CD14-positive monocyte (primary cell): ENCODE measurements at regions not wholly inside any gene's neighbourhood (a gene's known extent, or its start where the extent isn't known, plus 50 kb on each side); places are given as distances from the start of the nearest gene placed in this dataset.

Source experiments
- DNase-seq, 3 donors: peaks; one replicate each; pipeline ENCODE4 v3.0.0-alpha.2; 2011 to 2022
- H2AFZ ChIP-seq: 2 replicates; pipeline ENCODE4 v1.6.0; 2012; ENCODE audit warnings: mild to moderate bottlenecking, low read depth, low read length, inconsistent platforms; ENCODE audit not compliant: insufficient read depth, poor library complexity, severe bottlenecking
- H3K27ac ChIP-seq, 2 donors: 1 replicate in 1 of 2; 2 replicates in 1 of 2; pipeline ENCODE4 v1.5.1; 2012 to 2013; ENCODE audit warnings: low read length in 2 of 2, control low read depth in 1 of 2, inconsistent platforms in 1 of 2, low read depth in 1 of 2, mild to moderate bottlenecking in 1 of 2
- H3K27me3 ChIP-seq, 2 donors: one replicate each; pipeline versions ENCODE4 v1.6.0 to v1.6.1; 2011 to 2013; ENCODE audit warnings: low read length in 2 of 2; ENCODE audit not compliant: control insufficient read depth in 2 of 2, insufficient read depth in 2 of 2
- H3K36me3 ChIP-seq, 2 donors: replicated peaks in 1 of 2; 1 replicate in 1 of 2; 2 replicates in 1 of 2; pipeline versions ENCODE4 v1.5.1 to v1.6.1; 2012 to 2013; ENCODE audit warnings: low read length in 2 of 2, control low read depth in 1 of 2, inconsistent platforms in 1 of 2, mild to moderate bottlenecking in 1 of 2; ENCODE audit not compliant: insufficient read depth in 2 of 2, control insufficient read depth in 1 of 2
- H3K4me1 ChIP-seq, 2 donors: 1 replicate in 1 of 2; 2 replicates in 1 of 2; pipeline versions ENCODE4 v1.5.1 to v1.6.1; 2012 to 2013; ENCODE audit warnings: low read length in 2 of 2, control low read depth in 1 of 2, inconsistent platforms in 1 of 2, mild to moderate bottlenecking in 1 of 2, moderate library complexity in 1 of 2; ENCODE audit not compliant: insufficient read depth in 2 of 2, control insufficient read depth in 1 of 2
- H3K4me2 ChIP-seq: replicated peaks from 2 replicates; pipeline ENCODE3; 2012; ENCODE audit warnings: low read length, moderate library complexity, mild to moderate bottlenecking; ENCODE audit not compliant: poor library complexity, severe bottlenecking; ENCODE audit errors: extremely low read depth
- H3K4me3 ChIP-seq, 3 experiments: fragments of 200-600 bp in 1 of 3; sonication (generic) in 1 of 3; replicated peaks in 1 of 3; 1 replicate in 2 of 3; 2 replicates in 1 of 3; pipeline ENCODE4 v1.5.1; 2011 to 2013; ENCODE audit warnings: low read length in 3 of 3, mild to moderate bottlenecking in 3 of 3, control low read depth in 2 of 3, low read depth in 2 of 3, inconsistent platforms in 1 of 3, moderate library complexity in 1 of 3
- H3K79me2 ChIP-seq: 2 replicates; pipeline ENCODE4 v1.6.0; 2012; ENCODE audit warnings: mild to moderate bottlenecking, control low read depth, inconsistent platforms, low read length, moderate library complexity; ENCODE audit not compliant: insufficient read depth
- H3K9ac ChIP-seq: 2 replicates; pipeline ENCODE4 v1.6.0; 2017; ENCODE audit warnings: low read length, mild to moderate bottlenecking; ENCODE audit not compliant: insufficient read depth, poor library complexity, severe bottlenecking
- H3K9me3 ChIP-seq, 2 donors: replicated peaks in 1 of 2; 1 replicate in 1 of 2; 2 replicates in 1 of 2; pipeline versions ENCODE4 v1.5.1 to v1.6.1; 2012 to 2013; ENCODE audit warnings: low read length in 2 of 2, control low read depth in 1 of 2; ENCODE audit not compliant: control insufficient read depth in 1 of 2, insufficient read depth in 1 of 2
- H4K20me1 ChIP-seq: 2 replicates; pipeline ENCODE4 v1.6.0; 2012; ENCODE audit warnings: mild to moderate bottlenecking, low read length, control low read depth, moderate library complexity; ENCODE audit not compliant: insufficient read depth
- H3K27ac Mint-ChIP-seq, 7 donors: one replicate each; pipeline ENCODE4 v1.8.0; 2020; ENCODE audit warnings: mild to moderate bottlenecking in 7 of 7, mixed read lengths in 7 of 7, moderate library complexity in 6 of 7, inconsistent platforms in 2 of 7
- H3K27me3 Mint-ChIP-seq, 3 donors: one replicate each; pipeline ENCODE4 v1.8.0; 2021 to 2022; ENCODE audit warnings: low read depth in 3 of 3, mild to moderate bottlenecking in 3 of 3, mixed read lengths in 3 of 3, moderate library complexity in 3 of 3, inconsistent platforms in 1 of 3
- H3K36me3 Mint-ChIP-seq, 2 donors: one replicate each; pipeline ENCODE4 v1.8.0; 2020; ENCODE audit warnings: mixed read lengths in 2 of 2, inconsistent platforms in 1 of 2, mild to moderate bottlenecking in 1 of 2
- H3K4me1 Mint-ChIP-seq: one replicate; pipeline ENCODE4 v1.8.0; 2020; ENCODE audit warnings: mild to moderate bottlenecking, mixed read lengths
- H3K4me3 Mint-ChIP-seq, 2 donors: one replicate each; pipeline ENCODE4 v1.8.0; 2020; ENCODE audit warnings: mild to moderate bottlenecking in 2 of 2, mixed read lengths in 2 of 2, moderate library complexity in 1 of 2
- H3K9me3 Mint-ChIP-seq, 7 donors: one replicate each; pipeline ENCODE4 v1.8.0; 2020 to 2022; ENCODE audit warnings: mixed read lengths in 7 of 7, mild to moderate bottlenecking in 6 of 7, moderate library complexity in 6 of 7, inconsistent platforms in 2 of 7
- WGBS: methylation state at CpG from one replicate; pipeline ENCODE4 v1.1.5; 2013; ENCODE audit warnings: missing lambda C conversion rate; ENCODE audit not compliant: insufficient coverage; 5-methylcytosine and 5-hydroxymethylcytosine counted together
- intact Hi-C, 2 donors: fragments of 100-400 bp; cut with micrococcal nuclease; formaldehyde crosslinking; loops; one replicate each; pipeline versions ENCODE4 v1.15.0 to v1.15.1; 2023
- TF ChIP-seq, protein P1 (sequence below): fragments of 200-600 bp; IDR thresholded peaks from one replicate; pipeline ENCODE4 v1.8.0; 2022; ENCODE audit warnings: antibody characterized with exemption, mild to moderate bottlenecking

DNA sequence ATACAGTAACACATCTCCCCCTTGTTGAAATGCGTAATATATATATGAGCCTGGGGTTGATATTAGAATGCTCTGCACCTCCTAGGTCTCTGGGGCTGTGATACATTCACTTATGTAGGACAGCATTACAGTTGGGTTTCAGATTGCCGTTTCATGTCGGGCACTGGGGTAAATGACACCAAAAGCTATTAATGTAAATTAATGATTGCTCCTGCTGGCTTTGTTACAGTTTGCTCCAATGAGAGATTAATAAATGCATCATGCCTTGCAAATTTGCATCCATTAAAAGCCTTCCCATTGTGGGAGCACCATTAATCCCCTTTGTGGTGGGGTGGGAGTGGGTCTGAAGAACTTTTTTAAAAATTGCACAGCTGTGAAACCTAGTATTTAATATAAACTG lies 584.4 kb upstream of the EEF2KMT start:
- DNase-seq: no peak
- Histone ChIP-seq H3K27ac (no peak overlapping the region), H3K27me3 (no peaks in the 10 kb centered on the region), H4K20me1 (no peaks in the 10 kb centered on the region), H3K4me2 (no peak overlapping the region), H3K9me3 (no peaks in the 10 kb centered on the region), H3K36me3 (no peaks in the 10 kb centered on the region), H3K4me1 (no peaks in the 10 kb centered on the region), H3K79me2 (no peaks in the 10 kb centered on the region), H3K9ac (no peak overlapping the region), H2AFZ (no peak overlapping the region), H3K4me3 (no peak overlapping the region)
- intact Hi-C loops: no loop called here
- no peak overlapping the region for H3K27ac Mint-ChIP-seq
- H3K27me3 Mint-ChIP-seq: peaks cover 0 to 2% (median 0%) of the 10 kb centered on the region in 3 donors
- no peaks in the 10 kb centered on the region for H3K36me3 Mint-ChIP-seq
- H3K4me3 Mint-ChIP-seq: no peak overlapping the region
- 100% methylated on average over 2 of the region's 3 CpGs for WGBS
- peaks cover 0 to 5% (median 3%) of the 10 kb centered on the region in 7 donors for H3K9me3 Mint-ChIP-seq
- H3K4me1 Mint-ChIP-seq: no peaks in the 10 kb centered on the region
- TF ChIP-seq, protein P1, sequence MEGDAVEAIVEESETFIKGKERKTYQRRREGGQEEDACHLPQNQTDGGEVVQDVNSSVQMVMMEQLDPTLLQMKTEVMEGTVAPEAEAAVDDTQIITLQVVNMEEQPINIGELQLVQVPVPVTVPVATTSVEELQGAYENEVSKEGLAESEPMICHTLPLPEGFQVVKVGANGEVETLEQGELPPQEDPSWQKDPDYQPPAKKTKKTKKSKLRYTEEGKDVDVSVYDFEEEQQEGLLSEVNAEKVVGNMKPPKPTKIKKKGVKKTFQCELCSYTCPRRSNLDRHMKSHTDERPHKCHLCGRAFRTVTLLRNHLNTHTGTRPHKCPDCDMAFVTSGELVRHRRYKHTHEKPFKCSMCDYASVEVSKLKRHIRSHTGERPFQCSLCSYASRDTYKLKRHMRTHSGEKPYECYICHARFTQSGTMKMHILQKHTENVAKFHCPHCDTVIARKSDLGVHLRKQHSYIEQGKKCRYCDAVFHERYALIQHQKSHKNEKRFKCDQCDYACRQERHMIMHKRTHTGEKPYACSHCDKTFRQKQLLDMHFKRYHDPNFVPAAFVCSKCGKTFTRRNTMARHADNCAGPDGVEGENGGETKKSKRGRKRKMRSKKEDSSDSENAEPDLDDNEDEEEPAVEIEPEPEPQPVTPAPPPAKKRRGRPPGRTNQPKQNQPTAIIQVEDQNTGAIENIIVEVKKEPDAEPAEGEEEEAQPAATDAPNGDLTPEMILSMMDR: no peak

DNA sequence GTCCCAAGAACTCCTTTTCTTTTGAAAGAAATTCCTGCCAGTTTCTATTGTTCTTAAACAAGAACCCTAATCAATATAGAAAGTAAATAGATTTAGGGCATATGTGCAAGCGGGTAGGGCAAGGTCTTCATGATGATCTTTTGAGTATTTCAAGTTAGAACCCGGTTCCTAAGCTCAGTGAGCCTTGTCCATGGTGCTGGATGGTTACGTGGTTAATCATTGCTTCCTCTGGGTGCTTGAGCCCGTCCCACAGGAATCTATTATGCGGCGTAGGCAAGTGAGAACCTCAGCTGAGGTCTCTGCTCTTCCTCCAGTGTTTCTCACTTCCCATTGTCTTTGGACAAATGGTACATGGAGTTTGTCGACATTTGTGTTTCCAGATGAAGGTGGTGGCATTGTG lies 580.8 kb upstream of the EEF2KMT start:
- Mint-ChIP-seq H3K9me3 (peaks cover 0 to 8% (median 4%) of the 10 kb centered on the region in 7 donors), H3K27me3 (peaks cover 0 to 2% (median 0%) of the 10 kb centered on the region in 3 donors), H3K4me1 (no peaks in the 10 kb centered on the region), H3K4me3 (no peak overlapping the region), H3K27ac (no peak overlapping the region), H3K36me3 (no peaks in the 10 kb centered on the region)
- TF ChIP-seq, protein P1: no peak
- Histone ChIP-seq H3K36me3 (no peaks in the 10 kb centered on the region), H4K20me1 (no peaks in the 10 kb centered on the region), H3K4me1 (no peaks in the 10 kb centered on the region), H3K9ac (no peak overlapping the region), H3K9me3 (no peaks in the 10 kb centered on the region), H3K27ac (no peak overlapping the region), H3K79me2 (no peaks in the 10 kb centered on the region), H3K4me3 (no peak overlapping the region), H3K4me2 (no peak overlapping the region), H3K27me3 (no peaks in the 10 kb centered on the region), H2AFZ (no peak overlapping the region)
- intact Hi-C loops: no loop called here
- WGBS: 48% methylated on average over 2 of the region's 7 CpGs
- no peak for DNase-seq
